ENCODE measurements at regions not wholly inside any gene's neighbourhood (a gene's known extent, or its start where the extent isn't known, plus 50 kb on each side); places are given as distances from the start of the nearest gene placed in this dataset.
"Not testable (repeated sequence)": the region's sequence is repeated elsewhere in the genome, so short reads cannot be mapped to it uniquely, and the experiment has no call there.

DNA sequence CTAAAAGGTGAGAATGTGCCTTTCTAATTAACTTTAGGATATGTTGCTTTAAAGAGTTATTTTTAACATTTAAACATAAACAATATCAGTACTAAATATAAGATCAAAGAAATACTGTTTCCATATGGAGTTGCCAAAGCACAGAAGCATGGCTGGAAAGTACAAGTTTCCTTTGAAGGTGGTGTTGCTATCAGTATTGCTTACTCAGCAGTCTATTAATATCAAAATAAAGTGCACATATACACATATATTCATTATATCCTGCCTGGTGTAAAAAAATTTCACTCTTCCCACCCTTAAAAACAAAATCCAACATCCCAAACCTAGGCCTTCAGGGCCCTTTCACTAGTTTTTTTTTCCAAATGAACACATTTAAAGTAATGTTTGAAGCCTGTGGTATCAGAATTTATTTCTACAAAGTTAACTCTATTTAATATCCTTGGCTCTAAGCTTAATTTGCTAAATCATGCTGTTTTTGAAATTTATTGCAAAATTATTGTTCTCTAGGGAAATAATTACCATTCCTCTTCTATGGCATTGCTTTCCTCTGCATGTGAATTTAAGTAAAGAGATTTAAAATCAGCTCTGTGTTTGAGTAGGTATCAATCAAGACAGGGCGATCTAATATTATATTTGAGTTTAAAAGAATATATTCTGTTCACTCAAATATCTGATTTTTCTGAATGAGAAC, 192.7 kb upstream of the MEIS1 start:
- DNase-seq: no peak

DNA sequence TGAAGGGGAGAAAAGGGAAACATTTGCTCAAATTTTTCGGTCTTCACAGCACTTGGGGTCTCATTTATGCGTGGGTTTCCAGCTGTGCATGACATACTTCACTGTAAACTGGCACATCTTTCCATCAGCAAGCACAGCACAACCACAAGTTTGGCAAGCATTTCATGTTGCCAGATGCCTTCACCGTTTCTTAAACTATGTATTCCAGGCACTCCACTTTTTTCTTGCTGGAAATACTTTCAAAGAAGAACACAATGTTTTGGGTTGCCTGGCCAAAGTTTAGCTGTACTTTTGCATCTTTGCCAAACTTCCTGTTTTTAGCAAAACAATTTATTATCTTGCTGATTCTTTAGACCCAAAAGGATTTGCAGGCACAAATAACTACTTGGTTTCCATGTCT, 194.6 kb upstream of the MEIS1 start:
- DNase-seq: no peak

DNA sequence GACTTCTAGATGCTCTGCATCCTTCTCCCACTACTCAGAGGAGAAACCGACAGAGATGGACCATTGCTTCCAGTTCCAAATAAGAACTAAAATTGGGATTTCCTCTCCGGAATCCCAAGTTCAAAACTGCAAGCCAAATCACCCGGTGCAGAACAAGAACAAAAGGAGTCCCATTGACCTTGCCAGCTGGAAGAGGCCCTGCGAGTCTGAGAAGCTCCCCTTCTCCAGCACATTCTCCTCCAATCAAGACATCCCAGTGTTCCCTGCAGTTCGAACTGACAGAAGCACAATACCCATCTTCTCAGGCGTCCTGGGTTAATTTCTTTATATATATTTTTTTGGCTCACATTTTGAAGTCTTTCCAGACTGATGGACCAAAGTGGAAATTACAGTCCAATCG, 195.3 kb upstream of the MEIS1 start:
- no peak for DNase-seq

DNA sequence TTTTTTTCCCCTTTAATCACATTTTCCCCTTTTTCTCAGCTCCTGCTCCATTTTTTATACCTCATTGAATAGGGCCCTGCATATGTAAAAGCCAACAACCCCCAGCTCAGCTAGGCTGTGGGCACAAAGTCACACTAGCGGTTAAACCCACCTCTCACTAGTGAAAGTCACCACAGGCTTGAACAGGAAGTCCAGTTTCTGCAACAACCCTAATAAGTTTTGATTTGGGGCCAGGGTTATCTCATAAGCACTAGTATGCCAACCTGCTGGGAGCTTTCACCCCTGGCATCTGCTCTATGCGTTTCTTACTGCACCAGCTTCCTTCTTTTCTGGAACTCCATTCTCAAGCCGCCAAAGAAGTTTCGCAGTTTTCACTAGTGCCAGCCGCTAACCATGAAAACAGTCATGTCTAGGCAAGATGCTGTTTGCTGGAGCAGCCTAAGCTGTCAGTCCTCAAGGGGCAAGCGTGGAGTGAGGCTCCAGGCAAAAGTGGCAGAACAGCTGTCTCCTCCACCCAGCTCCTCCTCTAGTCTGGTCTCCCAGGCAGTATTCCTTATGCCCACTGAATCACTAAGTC, 197.0 kb upstream of the MEIS1 start:
- DNase-seq: no peak

DNA sequence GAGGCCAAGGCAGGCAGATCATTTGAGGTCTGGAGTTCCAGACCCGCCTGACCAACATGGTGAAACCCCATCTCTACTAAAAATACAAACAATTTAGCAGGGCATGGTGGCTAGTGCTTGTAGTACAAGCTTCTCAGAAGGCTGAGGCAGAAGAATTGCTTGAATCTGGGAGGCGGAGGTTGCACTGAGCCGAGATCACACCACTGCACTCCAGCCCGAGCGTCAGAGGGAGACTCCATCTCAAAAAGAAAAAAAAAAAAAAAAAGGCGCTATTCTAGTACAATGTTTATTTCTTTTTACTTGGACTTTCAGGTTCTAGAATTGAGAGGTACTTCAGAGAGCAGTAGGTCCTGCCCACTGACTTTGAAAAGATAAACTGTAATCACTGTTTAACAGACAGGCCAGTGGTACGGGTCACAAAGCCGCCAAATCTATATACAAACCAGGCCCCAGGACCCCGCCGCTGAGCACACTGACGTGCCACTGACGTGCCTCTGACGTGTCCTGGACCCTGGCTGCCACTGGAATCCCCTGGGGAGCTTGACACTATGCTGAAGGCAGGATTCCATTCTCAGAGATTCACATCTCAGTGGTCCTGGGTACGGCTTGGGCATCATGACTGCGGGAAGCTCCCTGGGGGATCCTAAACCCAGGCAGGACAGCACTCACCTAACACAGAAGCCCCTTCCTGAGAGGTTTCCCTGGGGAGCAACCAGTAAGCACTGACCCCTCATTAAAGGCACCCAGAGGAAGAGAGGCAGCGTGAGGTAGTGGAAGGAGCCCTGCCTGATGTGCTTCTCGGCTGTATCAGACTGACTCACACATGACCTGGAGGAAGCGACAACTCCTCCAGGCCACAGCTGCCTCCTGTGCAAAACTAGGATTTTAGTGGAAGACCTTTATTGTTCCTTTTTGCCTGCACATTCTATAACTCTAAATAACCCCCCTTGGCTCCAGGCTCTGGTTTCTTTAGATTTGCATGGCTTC, 197.8 kb upstream of the MEIS1 start:
- DNase-seq: no peak

DNA sequence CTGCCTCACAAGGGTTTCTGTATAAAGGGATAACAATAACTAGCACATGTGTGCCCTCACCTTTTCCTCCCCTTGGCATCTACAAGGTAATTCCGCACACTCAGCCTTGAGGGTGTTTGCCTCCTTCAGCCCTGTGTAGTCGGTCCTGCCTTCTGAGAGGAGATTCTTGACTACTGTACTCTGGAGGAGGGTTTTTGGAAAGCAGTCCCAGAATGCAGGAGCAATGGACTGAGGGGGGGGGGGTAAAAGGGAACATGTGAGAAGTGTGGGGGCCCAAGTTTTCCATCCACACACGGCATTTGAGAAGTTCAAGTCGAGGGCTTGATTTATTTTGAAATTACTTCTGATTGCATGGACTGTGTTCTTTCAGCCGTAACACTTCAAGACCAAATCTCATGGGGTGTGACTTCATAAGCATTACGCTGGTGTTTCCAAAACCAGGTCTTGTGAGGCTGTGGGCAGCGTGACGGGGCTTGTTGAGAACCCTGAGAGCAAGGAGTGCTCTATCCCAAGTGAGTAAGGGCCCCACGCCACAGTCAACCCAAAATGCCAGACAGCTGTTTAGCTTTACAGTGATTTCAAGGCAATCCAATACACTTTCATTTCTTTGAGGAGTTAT, 198.7 kb upstream of the MEIS1 start:
- DNase-seq: no peak

DNA sequence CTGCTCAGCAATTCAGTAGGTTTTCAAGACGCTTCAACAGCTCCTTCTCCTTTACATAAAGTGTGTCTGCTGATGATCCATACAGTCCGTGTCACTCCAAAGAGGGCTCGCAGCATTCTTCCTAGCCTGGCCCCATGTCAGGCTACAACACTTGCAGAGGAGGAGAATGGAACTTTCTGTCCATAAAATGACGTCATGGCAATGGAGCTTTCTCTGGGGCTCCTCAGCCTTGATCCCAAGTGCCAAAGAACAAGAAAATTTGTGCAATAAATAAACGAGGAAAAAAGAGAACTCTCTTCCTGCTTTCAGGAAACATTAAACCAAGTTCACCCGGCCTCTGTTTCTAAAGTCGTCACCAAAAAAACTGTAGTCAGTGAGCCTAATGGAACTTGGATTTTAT, 199.5 kb upstream of the MEIS1 start:
- no peak for DNase-seq

DNA sequence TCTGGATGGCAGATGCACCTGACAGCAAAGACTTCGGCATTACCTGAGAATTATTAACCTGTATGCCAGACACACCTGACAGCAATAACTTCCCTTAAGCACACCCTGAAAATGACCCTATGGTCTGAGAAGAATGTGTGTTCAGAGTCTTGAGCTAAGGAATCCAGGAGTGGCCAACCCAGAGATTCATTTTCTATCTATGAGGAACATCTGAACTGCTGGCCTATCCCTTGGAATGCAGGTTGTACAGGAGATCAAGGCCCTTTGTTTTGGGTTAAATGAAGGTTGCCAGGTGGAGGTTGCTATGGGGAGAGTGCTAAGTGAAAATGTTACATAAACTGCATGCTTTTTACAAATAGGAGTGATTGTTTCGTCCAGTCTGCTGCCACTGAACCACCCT, 200.9 kb upstream of the MEIS1 start:
- DNase-seq: no peak

DNA sequence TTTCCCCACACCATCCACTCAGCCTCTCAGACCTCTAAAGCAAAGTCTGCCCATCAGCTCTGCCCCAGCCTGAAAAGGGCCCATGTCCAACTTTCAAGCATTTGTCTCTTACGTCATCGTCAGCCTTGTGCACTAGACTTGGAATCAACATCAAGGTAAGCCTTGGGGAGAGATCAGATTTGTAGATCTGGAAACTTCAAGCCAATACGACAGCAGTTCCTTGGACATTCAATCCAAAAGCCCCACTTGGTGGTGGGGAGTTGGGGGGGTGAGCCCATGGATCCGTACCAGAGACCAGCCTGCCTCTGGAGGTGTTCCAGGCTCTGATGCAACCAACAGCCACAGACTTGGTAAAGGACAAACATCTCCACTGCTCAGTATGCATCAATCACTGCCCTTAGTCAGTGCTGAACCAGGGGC, 206.8 kb upstream of the MEIS1 start:
- no peak for DNase-seq

DNA sequence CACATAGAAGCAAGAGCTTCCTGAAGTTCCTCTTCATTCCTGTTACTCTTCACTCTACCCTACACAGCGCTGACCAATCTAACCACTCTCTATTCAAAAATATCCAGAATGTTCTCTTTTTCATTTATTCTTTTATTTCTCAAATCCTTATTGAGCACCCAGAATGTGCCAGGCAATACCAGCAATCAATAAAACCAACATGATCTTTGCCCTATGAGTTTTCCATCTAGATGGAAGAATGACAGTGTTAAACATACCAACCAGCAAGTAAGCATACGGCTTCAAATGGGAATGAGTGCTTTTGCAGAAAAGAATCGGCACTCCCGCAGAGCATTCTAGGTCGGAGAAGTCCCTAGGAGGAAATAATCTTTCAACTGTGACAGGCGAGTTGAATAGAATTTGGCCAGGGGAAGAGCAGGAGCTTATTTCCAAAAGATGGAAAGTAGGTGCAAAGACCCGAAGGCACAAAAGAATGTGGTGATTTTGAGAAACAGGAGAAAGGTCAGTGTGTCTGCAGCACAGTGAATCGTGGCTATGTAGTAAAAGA, 217.8 kb upstream of the MEIS1 start:
- no peak for DNase-seq

DNA sequence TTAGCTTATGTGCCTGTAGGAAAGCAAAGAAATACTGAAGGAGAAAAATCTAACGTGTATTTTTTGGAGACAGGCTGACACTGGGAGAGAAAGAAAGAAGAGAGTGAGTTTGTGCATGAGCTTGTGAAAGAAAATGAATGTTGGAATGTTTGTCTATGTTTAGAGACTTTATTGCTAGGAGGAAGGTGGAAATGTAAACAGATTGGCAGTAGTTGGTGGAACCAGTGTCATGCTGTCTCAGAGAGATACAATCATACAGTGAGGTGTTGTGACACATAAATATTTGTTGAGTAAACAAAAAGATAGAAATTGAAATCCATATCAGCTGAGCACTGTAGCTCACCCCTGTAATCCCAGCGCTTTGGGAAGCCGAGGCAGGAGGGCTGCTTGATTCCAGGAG, 222.2 kb upstream of the MEIS1 start:
- no peak for DNase-seq

DNA sequence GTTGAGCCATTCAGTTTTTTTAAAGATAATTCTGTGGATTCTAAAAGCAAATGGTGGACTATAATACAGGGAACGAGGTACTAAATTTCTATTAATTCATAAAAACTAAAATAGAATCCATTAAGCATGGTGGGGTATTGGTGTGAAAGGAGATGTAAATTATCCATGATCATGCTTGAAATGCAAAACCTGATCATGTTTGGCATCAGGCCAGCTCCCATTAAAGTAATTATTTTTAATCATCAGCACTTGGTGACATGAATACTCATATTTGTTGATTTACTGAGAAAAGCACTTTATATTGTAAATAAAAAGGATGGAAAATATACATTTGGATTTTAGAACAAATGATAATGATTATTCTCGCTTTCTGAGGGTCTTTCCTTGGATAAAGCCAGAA, 232.3 kb upstream of the MEIS1 start:
- no peak for DNase-seq

DNA sequence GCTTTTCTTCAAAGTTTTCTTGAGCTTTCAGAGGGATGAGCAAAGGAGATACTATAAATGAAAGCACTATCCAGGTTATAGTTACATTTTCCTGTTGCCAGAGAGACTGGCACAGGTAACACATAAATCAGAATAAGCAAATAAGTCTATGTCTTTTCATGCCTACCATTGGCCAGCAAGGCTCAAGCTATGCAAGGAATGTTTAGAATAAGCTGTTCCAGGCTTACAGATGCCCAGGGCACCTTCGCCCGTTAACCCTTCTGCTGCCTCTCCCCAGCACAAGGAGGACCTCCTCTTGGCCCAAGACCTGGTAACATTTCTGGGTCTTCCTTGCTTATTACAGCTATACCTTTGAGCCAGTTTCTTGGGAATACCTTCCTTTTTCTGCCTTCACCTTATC, 233.7 kb upstream of the MEIS1 start:
- no peak for DNase-seq

DNA sequence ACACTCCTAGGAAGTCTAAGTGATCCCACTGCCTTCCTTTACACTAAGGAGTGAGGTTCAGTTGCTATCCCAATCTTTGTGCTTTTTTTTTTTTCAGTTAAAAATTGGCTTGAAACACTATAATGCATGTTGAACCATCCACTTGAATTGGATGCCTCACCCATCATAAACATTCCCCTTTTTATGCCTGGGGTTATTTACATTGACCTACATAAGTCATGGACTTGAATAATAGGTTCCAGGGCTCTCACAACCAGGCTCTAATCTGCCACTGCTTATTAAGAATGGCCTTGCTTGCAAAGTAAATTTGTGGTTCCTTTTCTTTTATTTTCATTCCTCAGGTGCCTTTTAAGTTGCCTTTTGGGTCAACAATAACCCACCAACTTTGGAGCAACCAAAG, 236.1 kb upstream of the MEIS1 start:
- no peak for DNase-seq

DNA sequence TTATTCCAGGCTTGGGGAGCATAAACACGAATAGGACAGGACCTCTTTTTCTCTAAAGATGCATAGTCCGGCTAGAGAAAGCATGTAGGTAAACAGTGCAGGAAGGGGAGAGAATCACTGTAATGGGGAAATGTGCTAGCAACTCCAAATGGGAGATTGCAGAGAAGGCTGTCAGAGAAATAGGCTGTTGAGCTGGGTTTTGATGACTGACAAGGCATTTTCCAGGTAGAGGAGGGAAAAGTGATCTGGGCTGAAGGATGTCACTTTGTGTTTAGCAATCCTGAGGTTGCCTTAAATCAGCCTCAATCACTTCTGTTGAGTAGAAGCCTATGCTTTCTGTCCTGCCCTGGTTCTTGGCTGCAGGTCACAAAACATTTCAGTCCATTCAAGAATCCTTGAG, 242.0 kb upstream of the MEIS1 start:
- no peak for DNase-seq

DNA sequence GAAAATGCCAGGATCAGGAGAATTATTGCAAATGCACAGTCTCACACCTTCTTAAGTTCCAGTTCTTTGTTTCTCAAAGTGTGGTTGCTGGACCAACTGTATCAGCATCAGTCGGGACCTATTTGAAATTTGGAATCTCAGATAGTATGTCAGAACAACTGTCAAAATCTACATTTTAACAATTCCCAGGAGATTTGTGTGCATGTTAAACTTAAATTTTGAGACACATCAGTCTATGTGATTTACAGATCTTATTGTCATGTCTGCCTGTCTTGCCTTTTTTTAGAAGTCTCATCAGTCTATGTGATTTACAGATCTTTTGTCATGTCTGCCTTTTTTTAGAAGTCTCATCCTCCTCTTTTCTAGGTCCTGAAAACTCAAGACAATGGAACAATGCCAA, 243.6 kb upstream of the MEIS1 start:
- DNase-seq: no peak

DNA sequence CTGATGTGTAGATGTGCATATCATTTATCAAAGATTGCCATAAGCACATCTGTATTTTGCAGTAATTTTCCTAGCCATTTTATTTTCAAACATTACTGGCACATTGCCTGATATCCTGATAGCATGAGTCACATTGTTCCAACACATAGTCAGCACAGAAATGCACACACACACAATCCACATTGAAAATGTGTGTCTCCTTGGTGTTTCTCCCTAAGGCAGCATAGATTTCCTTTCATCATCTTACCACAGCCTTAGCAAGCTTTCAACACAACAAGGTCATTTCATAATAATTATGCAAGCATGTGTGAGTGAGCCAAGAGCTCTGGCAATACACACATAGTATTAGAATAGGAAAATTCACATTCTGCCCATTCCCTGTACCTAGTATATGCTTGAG, 245.4 kb upstream of the MEIS1 start:
- DNase-seq: no peak

DNA sequence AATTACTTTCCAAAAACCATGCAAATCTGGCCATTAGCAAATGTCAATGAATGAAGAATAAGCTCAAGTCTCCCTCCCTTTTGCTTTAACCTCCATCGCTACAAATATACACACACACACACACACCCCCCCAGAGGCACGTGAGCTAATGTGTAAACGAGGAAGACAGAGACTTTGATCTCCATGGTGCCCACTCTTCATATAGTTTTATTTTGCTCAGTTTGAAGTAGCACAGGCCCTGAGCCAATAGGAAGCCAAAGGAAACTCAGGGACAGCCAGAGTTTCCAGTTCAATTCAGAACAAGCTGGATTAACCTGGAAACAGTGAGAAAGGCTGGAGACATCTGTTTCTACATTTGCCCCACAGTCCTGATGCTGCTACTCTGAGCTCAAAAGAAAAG, 248.4 kb upstream of the MEIS1 start:
- DNase-seq: no peak

DNA sequence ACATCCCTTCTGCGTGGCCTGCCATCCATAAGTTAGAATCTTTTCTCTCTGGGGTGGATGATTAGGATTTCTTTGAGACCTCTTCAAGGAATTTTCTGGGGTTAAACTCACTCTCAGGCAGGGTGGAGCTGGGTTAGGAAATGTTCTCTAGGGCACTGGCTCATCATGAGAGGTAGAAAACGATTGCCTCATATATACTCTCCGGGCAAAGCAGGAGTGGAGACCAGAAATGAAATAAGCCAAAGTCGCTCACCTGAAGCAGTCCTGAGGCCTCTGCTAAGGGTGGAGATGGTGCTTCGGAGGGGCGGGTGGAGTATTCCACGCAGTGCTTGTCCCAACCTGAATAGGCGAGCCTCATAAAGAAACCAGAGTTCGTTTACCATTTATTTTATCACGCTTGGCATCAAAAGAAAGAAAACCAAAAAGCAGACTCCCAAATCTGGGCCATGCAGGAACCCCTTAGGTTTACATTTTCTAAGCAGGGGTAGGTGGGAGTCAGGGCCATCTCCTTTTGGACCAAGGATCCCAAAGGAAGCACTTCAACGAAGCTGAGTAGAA, 249.3 kb upstream of the MEIS1 start:
- DNase-seq: no peak

DNA sequence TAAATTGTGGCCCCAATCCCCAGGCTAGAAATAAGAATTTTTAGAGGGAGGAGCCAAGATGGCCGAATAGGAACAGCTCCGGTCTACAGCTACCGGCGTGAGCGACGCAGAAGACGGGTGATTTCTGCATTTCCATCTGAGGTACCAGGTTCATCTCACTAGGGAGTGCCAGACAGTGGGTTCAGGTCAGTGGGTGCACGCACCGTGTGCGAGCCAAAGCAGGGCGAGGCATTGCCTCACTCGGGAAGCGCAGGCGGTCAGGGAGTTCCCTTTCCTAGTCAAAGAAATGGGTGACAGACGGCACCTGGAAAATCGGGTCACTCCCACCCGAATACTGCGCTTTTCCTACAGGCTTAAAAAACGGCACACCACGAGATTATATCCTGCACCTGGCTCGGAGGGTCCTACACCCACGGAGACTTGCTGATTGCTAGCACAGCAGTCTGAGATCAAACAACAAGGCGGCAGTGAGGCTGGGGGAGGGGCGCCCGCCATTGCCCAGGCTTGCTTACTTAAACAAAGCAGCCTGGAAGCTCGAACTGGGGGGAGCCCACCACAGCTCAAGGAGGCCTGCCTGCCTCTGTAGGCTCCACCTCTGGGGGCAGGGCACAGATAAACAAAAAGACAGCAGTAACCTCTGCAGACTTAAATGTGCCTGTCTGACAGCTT, 257.7 kb upstream of the MEIS1 start:
- DNase-seq: not testable (repeated sequence)

DNA sequence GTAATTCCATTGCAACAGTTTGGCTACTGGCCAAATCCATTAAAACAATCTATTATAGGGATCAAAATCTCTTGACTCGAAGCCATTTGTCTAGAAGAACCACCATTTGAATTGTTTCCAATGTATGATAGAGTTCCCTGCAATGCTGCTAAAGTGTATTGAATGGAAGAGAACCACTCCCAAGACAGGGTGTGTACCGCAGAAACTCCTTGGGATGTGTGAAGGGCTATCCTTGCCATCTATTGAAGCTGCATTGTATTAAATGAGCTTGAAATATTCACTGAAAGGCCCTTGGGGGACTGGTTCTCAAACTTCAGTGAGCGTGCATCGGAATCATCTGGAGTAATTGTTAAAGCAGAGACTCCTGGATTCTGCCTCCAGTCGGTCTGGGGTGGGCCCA, 260.4 kb upstream of the MEIS1 start:
- DNase-seq: no peak

DNA sequence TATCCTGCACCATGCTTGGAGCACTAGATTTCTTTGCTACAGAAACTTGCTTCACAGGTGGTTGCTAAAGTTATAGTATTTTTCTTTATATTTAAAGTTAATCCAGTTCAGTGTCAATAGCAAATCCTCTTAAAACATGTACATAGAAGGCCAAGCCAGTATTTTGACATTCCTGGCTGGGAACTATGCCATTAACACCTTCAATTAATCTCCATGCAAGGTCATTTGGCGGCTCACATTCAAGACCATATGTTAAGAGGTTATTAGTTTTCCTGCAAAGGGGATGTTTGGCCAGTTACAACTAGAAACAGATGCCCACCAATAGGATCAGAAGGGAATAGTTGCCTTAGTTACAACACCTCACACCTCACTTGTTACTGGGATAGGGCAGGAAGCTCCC, 261.3 kb upstream of the MEIS1 start:
- DNase-seq: no peak
